ENCODE measurements at regions not wholly inside any gene's neighbourhood (a gene's known extent, or its start where the extent isn't known, plus 50 kb on each side); places are given as distances from the start of the nearest gene placed in this dataset.

GRCh38 chr10:64219271-64220025 is 698.2 kb downstream of the REEP3 start:
- Histone ChIP-seq H3K9ac (ENCODE audit: low read length) (no peak overlapping the region), H3K4me1 (ENCODE audit: low read length) (no peaks in the 10 kb centered on the region), H3K27ac (ENCODE audit: low read length) (no peak overlapping the region), H3K79me2 (ENCODE audit: low read length) (no peaks in the 10 kb centered on the region), H3K9me3 (ENCODE audit: insufficient read depth, low read length) (no peaks in the 10 kb centered on the region), H3K4me3 (ENCODE audit: low read length) (no peak overlapping the region), H3K4me2 (ENCODE audit: low read length) (no peak overlapping the region), H2AFZ (ENCODE audit: low read depth, low read length) (no peak overlapping the region), H3K36me3 (replicated peaks; ENCODE audit: low read depth, low read length) (no peaks in the 10 kb centered on the region), H4K20me1 (ENCODE audit: insufficient read depth, low read length) (no peaks in the 10 kb centered on the region), H3K27me3 (ENCODE audit: low read depth, low read length) (no peaks in the 10 kb centered on the region)
- TF ChIP-seq CTCF (IDR thresholded peaks at IDR 0.05; ENCODE audit: low read depth, low read length) (no peak), EZH2phosphoT487 (IDR thresholded peaks at IDR 0.05; ENCODE audit: low read depth) (no peak)

DNA sequence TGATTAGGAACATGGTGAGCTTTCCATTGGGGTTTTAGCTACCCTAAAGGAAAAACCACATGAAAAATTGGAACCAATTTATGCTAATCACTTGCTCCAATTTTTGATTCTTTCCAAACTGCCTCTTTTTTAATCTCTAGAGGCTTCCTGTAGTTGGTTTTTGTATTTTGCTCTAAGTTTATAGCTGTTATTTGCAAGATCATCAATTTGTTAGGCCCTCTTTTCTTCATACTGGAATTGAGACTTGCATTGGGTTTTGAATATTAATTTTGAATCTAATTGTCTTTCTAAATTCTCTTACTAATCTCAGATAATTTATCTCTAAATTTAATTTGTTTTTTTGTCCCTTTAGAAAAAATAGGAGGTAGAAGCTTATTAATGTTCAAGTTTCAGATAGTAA is 713.3 kb downstream of the REEP3 start:
- no peak overlapping the region for H3K4me3 ChIP-seq (ENCODE audit: low read length)
- no peak overlapping the region for H2AFZ ChIP-seq (ENCODE audit: low read depth, low read length)

DNA sequence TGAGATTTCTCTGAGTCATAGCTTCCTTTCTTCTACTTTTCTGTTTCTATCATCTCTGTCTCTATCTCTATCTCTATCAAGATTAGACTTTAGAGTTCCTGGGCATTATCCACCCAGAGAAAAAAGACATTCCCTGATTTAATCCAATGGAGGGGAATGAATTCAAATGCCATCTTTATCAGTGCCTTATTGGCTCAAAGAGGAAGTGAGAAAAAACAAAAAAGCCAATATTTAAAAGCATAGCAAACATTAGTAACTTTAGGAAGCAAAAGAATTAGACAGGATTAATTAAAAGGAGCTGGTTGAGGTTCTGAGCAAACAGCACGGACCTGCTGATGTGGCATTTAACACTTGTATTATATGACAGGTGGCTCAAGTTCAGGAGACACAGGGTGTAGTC is 736.5 kb downstream of the REEP3 start:
- Histone ChIP-seq H3K36me3 (replicated peaks; ENCODE audit: low read depth, low read length) (no peaks in the 10 kb centered on the region), H3K79me2 (ENCODE audit: low read length) (no peaks in the 10 kb centered on the region), H3K4me1 (ENCODE audit: low read length) (peaks cover 4% of the 10 kb centered on the region; the same call in 1 of the 2 replicates), H3K4me2 (ENCODE audit: low read length) (no peak overlapping the region), H3K4me3 (ENCODE audit: low read length) (no peak overlapping the region), H3K9me3 (ENCODE audit: insufficient read depth, low read length) (no peaks in the 10 kb centered on the region), H3K9ac (ENCODE audit: low read length) (no peak overlapping the region), H4K20me1 (ENCODE audit: insufficient read depth, low read length) (no peaks in the 10 kb centered on the region), H3K27me3 (ENCODE audit: low read depth, low read length) (no peaks in the 10 kb centered on the region), H3K27ac (ENCODE audit: low read length) (no peak overlapping the region), H2AFZ (ENCODE audit: low read depth, low read length) (no peak overlapping the region)
- TF ChIP-seq CTCF (IDR thresholded peaks at IDR 0.05; ENCODE audit: low read depth, low read length) (no peak), EZH2phosphoT487 (IDR thresholded peaks at IDR 0.05; ENCODE audit: low read depth) (no peak)

More for the DNA sequence above, 713.3 kb downstream of the REEP3 start:
- Histone ChIP-seq H3K36me3 (replicated peaks; ENCODE audit: low read depth, low read length) (no peaks in the 10 kb centered on the region), H3K27me3 (ENCODE audit: low read depth, low read length) (no peaks in the 10 kb centered on the region), H3K27ac (ENCODE audit: low read length) (no peak overlapping the region), H3K9ac (ENCODE audit: low read length) (no peak overlapping the region), H3K4me1 (ENCODE audit: low read length) (no peaks in the 10 kb centered on the region), H3K9me3 (ENCODE audit: insufficient read depth, low read length) (no peaks in the 10 kb centered on the region), H3K79me2 (ENCODE audit: low read length) (no peaks in the 10 kb centered on the region), H3K4me2 (ENCODE audit: low read length) (no peak overlapping the region), H4K20me1 (ENCODE audit: insufficient read depth, low read length) (no peaks in the 10 kb centered on the region)
- no peak for TF ChIP-seq EZH2phosphoT487 (IDR thresholded peaks at IDR 0.05; ENCODE audit: low read depth)
- no peak for TF ChIP-seq CTCF (IDR thresholded peaks at IDR 0.05; ENCODE audit: low read depth, low read length)

DNA sequence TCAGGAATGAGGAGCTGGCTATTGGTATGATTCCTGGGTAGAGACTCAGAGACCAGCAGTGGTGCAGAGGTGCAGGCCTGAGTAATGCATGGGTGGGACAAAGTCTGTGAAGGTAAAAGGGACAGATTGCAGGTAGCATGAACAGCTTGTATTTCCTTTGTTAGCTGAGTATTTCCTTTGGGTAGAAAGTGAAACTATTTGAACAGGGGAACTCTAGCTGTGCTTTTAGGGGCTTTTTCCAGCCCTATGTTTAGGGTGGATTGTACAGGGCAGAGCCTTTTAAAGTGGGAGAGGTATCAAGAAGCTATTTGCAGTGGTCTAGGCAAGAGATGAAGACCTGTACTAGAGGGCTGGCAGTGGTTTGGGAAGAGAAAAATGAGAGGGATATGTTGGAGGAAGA is 739.9 kb downstream of the REEP3 start:
- no peak overlapping the region for H3K9ac ChIP-seq (ENCODE audit: low read length)
- H3K4me2 ChIP-seq (ENCODE audit: low read length), result no peak overlapping the region
- TF ChIP-seq EZH2phosphoT487 (IDR thresholded peaks at IDR 0.05; ENCODE audit: low read depth) (no peak), CTCF (IDR thresholded peaks at IDR 0.05; ENCODE audit: low read depth, low read length) (no peak)
- H4K20me1 ChIP-seq (ENCODE audit: insufficient read depth, low read length), result no peaks in the 10 kb centered on the region
- H3K4me3 ChIP-seq (ENCODE audit: low read length), result no peak overlapping the region
- no peaks in the 10 kb centered on the region for H3K79me2 ChIP-seq (ENCODE audit: low read length)
- H3K4me1 ChIP-seq (ENCODE audit: low read length), result peaks cover 4% of the 10 kb centered on the region; the same call in 1 of the 2 replicates
- no peaks in the 10 kb centered on the region for H3K36me3 ChIP-seq (replicated peaks; ENCODE audit: low read depth, low read length)
- H2AFZ ChIP-seq (ENCODE audit: low read depth, low read length), result no peak overlapping the region
- no peaks in the 10 kb centered on the region for H3K9me3 ChIP-seq (ENCODE audit: insufficient read depth, low read length)
- no peaks in the 10 kb centered on the region for H3K27me3 ChIP-seq (ENCODE audit: low read depth, low read length)
- H3K27ac ChIP-seq (ENCODE audit: low read length), result no peak overlapping the region
